HG03159 (cell line): ENCODE measurements at regions not wholly inside any gene's neighbourhood (a gene's known extent, or its start where the extent isn't known, plus 50 kb on each side); places are given as distances from the start of the nearest gene placed in this dataset.

ENCODE experiments used
- ATAC-seq: cut with Tn5 transposase; IDR thresholded peaks from one replicate; pipeline ENCODE4 v1.9.1; 2021; ENCODE audit warnings: mild to moderate bottlenecking, moderate library complexity; ENCODE audit not compliant: unreplicated experiment

DNA sequence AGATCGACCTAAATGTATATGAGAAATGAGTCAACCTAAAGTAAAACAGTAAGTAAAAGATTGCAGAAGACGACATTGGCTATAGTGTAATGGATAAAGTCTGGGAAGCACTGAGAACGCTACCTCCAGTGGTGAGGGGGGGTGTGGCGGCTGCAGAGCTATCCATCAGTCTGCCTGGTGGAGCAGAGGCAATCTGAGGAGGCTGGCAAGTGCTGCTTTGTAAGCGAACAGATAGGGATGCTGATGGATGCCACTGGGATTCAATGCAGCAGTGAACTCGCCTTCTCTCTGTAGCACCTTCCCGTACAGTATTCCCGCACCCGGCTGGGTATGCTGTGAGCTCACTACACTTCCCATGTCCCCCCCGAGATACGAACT, 261.5 kb downstream of the NSG2 start:
- no peak for ATAC-seq

DNA sequence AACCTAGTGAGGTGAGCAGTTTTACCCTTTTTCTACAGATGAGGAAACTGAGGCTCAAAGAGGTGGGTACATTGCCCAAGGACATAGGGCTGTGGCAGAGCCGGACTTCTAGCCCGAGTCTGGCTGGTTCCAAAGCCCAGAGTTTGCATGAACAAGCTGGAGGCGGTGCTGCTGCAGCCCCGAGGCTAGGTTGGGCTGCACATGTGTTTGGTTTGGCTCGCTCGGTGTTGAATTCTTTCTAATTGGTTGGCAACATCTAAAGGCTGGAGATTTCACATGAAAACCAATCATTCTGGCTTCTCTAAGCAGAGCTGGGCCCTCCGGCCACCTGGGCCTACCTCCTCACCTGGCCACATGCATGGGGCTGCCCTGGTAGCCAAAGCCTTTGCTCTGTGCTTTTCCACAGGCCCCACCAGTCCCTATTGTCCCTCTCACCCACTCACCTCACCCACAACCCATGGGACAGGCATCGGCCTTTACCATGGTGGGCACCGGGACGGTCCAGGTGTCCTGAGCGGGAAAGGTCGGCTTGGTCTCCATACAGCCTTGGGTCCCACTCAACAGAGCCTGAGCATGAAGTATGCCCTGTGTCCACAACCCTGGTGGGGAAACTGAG, 262.3 kb downstream of the NSG2 start:
- ATAC-seq, result no peak

DNA sequence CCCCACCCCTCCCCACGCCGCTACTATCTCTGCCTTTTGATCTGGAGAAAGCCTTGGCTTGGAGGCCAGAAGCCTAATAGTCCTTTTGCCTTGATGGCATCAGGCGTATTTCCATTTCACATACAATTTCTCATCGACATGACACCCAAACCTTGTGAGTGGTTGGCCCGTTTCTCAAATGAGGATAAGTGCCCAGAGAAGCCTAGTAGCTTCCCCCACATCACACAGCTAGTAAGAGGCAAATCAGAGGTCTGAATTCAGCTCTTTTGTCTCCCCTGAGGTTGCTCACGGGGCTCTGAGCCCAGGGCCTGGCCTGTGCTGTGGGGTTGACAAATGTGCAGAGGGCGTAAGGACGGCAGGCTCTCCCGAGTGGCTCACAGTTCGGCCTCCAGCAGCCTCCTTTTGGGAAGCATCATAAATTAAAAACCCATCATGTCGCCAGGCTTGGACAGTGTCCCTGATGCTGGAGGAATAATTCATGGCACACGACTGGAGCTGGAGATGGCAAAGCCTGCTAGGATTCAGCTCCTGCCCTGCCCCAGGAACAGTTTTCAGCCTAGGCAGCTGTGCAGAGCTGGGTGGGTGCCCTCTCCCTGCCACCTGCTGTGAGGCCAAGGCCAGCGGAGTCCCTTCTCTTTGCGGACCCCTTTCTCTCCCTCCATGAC, 263.8 kb downstream of the NSG2 start:
- no peak for ATAC-seq

DNA sequence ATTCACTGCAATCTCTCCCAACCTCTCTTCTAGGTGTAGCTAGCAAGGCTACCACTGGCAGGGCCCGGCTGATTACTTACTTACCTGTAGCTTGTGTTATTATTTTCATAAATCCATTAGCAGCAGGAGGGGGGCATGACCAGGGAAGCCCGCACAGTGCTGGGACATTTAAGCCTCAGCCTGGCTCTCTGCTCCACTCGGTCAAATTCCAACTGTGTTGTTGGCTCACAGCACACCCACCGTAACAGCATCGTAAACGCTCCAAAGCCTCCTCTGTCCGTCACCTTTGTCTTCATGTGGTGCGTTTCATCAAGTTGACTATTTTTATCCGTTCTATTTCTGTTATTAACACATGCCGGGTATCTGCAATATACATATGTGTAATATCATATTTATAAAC, 264.7 kb downstream of the NSG2 start:
- ATAC-seq, result no peak

DNA sequence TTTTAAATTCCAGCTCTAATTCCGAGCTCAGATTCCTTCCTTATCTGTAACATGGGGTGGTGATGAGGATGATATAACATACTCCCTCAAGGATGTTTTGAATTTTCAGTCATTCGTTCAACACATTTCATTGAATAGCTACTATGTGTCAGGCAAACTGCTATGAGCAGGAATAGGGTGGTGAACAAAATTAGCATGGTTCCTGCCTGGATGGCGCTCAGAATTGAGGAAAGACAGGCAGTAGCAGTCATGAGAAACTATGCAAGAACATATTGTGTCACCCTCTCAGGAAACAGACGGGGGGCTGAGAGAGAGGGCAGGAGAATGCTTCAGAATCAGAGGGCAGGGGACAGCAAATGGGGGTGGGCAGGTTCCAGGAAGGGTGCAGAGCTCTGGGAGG, 265.2 kb downstream of the NSG2 start:
- no peak for ATAC-seq

DNA sequence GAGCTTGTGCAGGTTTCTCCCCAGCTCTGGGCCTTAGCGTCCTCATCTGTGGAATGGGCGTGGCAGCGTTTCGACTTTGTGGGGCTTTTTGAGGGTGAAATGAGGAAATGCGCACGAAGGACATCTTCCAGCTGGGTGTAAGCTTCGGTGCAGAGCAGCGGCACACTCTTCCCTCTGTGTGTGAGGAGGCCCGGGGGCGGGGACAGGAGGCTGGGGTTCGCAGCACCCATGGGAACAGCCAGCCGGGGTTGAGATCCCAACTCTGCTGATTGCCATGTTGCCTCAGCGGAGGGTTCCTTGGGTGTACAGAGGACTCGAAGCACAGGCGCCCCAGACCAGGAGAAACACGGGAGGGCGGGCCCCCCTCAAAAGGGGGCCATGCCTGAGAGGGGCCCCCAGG, 265.6 kb downstream of the NSG2 start:
- ATAC-seq, result no peak

DNA sequence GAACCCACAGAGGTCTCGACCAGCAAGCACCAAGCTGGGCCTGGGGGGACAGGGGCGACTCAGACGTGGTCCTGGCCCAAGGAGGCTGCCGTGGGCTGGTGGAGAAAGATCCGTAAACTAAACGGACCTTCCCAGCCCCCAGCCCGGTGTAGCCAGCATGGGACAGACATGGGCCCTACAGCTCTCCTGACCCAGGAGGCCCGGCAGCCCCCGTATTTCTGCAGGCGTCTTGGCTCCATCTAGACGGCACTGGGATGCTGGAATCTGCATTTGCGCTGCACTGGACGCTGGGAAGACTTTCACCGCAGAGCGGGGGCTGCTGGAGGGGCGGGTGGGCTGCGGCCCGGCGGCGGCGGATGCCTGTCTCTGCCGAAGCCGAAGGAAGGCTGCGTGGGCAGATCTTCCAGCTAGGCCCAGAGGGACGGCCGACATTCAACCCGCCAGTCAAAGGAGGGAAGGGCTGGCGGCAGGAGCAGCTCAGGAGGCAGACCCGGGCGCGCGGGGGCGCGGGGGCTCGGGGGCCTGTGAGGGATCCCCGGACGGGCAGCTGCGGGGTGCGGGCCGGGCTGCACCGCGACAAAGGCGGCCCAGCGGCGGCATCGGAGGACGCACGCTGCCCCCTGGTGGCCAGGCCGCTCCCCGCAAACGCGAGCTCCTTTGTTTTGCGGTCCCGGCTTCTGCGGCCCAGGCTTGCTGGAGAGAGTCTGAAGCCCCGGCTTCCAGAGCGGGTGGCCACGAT, 266.2 kb downstream of the NSG2 start:
- ATAC-seq, result peak; percentile 85

DNA sequence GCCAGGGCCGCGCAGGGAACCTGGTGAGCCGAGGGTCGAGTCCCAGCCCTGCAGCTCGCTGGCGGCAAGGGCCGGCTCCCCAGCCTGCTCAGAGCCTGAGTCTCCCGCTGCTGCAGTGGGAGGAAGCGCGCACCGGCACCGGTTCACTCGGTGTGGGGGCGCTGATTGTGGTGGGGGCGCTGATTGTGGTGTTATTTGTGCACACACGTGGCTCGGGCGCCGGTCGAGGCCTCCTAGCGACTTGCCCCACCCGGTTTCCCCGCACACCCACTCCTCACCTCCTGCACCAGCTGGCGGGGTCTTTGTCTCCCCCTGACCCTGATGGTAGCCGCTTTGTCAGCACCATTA, 266.7 kb downstream of the NSG2 start:
- peak; percentile 13 for ATAC-seq

DNA sequence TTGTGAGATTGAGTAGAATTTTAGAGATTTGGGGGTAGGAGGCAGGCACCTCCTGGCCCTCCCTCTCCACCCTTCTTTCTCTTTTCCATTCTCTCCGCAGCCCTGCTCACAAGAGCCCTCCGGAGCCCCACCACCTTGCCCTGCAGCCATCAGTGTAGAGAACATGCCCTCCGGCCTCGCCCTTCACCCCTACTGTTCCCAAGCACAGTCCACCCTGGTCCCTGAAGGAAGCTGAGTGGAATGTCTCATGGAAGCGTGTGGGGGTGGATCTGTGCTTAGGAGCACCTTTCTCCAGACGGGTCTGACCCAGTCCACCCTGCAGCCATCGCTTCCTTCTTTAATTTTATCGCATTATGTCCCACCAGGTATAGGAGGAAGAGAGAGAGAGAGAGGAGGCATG, 267.1 kb downstream of the NSG2 start:
- ATAC-seq, result no peak

DNA sequence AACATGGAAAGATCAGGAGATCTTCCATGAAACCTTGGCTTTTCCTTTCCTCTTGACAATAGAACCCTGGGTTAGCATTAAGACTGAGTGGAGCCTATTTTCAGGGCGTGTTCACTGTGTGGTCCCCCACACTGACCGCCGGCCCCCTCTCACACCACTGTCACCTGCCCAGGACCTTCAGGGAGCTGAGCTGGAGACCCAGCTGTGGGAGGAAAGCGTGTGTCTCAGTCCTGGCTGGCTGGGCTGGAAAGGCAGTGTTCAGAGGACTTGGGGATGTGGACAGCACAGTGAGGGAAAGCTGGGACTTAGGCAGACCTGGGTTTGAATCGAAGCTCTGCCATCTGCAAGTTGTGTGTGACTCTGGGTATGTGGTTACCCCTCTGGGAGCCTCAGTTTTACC, 268.1 kb downstream of the NSG2 start:
- ATAC-seq, result no peak

DNA sequence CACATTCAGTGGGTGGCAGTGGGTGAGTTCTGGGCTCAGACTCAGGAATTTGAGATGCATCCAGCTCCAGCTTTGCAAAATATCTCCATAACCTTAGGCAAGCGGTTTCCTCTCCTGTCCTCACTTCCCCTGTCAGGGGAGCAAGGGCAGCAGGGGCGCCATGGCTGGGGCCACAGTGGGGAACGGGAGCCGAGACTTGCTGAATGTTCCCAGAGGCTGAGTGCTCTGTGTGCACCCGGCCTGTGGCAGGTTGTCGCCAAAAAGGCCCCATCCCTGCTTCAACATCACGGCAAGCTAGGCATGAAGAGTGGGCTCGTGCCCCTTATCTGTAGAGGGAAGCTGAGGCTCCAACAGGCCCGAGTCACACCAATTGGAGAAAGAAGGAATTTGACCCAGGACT, 268.8 kb downstream of the NSG2 start:
- ATAC-seq, result no peak

DNA sequence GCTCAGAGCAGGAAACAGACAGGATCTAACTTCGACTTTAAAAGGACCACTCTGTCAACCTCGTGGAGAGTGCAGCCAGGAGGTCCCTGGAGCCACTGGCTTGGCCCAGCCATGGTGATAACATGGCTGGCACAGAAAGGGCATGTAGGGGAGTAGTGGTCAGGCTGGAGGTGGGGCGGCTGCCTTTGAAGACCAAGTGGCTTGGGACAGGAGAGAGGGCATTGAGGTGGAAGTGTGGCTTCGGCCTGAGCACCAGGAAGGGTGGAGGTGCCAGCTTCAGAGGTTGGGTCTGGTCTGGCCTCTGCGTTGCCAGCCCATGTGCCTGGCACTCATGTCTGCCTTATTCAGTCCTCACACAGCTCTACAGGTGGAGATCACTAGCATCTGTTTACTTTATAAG, 270.0 kb downstream of the NSG2 start:
- ATAC-seq, result no peak

DNA sequence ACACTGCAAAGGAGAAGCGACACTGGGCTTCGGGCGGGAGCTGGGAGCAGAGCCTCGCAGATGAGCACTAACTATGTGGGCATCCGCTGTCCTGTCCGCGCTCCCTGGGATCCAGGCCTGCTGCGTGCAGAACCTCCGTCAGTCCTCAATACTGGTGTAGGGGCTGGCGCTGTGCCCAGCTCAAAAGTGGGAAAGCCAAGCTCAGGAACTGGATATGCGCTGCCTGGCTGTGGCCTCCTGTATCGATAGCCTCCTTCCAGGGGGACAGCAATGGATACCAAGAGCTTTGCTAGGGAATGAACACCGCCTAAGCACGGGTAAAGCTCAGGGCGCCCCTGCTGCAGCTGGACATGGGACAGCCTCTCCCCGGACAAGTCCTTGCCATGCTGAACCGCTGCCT, 270.4 kb downstream of the NSG2 start:
- ATAC-seq, result no peak

DNA sequence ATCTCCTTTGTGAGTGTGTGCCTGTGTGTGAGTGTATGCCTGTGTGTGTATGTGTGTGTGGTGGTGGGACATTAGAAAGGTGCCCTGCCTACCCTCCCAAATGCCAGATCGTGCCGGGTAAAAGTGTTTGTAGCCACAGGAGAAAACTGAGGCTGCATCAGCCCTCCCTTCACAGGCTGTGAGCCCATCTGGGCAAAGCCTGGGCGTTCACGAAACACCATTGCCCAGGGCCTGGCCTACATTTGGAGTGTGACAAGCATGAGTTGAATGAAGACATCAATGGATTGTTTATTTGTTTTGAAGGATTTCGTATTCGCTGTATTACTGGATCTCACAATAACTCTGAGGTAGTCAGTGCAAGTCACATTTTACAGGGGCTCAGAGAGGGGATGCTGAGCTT, 270.8 kb downstream of the NSG2 start:
- no peak for ATAC-seq

DNA sequence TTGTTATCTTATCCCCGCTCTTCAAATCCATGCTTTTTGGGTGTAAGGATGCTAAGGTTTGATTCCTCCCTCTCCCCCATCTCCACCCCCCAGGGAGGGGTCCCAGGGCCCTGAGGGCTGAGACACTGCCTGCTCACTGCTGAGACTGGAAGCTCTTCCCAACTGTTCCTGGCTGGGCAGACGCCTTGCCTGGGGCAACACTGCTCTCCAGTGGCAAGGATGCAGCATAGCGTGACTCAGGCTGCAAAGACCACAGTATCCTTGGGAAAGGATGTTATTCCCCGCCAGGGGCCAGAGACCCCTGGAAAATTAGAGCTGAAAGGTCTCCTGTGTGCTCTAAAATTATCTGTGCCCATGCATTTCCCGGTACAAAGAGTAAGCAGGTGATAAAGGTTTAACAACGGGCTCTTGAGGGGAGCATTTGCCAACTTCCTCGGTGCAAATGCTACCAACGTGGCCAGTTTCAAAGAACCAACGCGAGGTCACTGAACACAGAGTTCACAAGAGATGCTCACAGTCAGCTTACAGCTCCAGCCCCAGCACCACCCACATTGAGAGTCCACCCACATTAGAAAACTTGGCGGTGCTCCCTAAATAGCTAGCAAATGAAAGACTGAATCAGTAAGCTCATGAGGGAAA, 271.9 kb downstream of the NSG2 start:
- ATAC-seq, result no peak

DNA sequence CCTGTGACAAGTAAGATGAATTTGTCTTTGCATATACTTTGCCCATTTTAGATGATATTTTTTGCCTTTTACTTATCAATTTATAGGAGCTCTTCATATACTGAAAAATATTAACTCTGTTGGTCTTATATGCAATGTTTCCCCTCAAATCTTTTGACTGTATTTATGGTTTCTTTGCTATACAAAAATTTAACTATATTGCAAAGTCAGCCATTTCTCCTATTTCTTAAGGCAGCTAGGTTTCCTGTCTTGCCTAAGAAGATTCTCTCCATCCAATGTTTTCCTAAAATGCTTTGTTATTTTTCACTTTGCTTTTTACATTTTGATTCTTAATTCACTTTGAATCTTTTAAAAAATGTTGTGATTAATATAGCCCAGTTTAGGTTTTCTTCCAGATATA, 273.1 kb downstream of the NSG2 start:
- no peak for ATAC-seq

DNA sequence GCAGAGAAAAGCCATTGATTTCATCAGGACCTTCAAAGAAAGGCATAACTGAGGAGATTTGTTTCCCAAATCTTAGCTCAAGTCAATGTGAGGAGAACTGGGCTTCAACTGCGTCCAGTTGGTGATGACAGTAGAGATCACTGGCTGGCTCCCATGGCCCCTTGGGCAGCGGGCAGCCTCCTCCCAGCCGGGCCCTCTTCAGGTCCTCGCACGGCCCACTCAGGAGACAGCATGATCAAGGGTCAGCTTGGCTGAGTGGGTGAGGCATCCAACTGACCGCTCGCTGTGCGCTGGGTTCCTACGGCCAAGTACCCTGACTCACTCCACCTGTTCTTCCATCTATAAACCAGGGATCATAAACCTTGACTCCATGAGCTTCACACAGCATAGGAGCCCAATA, 274.0 kb downstream of the NSG2 start:
- no peak for ATAC-seq

DNA sequence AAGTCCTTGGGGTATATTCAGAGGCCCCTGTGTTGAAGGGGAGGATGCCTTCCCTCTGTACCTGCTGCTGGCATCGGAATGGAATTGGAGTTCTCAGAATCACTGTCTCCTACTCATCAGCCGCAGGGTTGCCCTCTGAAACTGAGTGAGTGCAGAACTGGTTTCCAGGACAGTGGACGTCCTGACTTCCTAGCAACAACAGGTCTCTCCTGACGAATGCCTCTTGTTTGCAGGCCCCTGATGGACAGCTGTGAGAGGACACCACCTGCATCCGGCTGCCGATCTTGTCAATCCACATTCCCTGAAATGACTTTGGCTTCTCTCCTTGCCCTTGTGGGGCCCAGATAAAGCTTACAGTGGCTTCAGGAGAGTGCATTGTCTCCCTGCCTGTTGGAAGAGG, 274.5 kb downstream of the NSG2 start:
- no peak for ATAC-seq

DNA sequence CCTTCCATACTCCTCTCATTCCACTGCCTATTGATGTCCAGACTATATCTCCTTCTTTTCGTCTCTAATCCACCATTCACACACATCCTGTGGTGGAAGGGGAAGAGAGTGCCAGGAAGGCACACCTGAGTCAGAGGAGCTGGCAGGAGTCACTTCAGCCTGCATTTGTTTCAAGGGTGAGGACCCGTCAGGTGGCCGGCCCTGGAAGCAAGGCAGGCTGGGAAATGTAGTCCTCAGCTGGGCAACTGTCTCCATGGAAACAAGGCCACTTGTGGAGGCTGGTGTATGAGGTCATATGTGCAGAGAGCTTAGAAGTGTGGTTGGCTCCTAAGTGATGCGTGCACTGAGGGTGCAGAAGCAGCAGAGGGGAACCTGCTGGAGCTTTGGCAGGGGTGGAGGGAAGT, 278.4 kb downstream of the NSG2 start:
- peak; percentile 66 for ATAC-seq

DNA sequence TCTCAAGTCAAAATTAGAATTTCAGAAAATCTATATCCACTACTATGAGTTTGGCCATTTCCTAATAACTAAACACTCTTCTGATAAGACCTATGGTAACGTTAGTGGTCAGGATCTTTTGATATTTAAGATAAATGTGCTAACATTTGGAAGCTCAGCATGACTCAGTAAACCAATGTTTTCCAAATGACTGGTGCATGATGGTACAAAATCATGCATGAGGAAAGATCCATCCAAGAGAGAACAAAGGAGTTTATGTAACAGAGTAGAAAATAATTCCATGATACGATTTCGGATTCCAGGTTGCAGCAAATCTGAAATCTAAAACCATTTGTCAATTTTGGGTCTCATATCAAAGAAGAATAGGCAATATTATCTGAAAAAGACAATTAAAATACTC, 279.2 kb downstream of the NSG2 start:
- ATAC-seq, result no peak

DNA sequence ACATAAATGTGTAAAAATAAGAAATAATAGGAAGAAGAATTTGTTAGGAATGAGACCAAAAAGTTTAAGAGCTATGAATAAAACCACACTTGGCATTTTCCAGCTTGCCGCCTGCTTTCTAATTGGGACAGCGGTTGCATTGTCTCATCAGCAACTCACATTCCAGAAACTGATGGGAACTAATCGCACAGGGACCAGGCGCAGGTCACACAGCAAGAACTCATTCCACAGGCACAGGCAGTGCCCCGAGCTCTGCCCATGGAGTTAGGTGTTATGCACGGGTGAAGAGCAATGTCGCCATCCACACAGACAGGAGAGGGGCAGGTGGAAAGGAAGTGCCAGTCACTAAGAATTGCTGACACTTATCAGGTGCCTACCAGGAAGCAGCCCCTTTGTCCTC, 279.9 kb downstream of the NSG2 start:
- no peak for ATAC-seq

DNA sequence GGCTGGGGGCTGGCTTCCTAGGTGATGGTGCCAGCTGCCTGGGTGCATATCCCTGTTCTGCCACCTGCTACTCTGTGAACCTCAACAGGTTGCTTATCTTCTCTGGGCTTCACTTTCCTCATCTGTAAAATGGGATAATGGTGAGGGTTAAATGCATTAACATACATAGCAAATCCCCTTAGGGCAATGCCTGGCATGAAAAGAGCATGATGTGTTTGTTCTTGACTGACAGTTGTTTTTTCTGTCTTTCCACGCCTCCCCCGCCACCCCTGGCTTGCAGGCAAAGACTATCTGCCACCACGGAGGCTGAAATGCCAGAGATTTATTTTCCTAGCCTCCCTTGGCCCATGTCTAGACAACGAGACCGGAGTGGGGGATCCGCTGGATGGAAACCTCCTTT, 280.5 kb downstream of the NSG2 start:
- no peak for ATAC-seq
